ENCODE measurements at regions not wholly inside any gene's neighbourhood (a gene's known extent, or its start where the extent isn't known, plus 50 kb on each side); places are given as distances from the start of the nearest gene placed in this dataset.

GRCh38 chr6:113127786-113128419 is 729.2 kb upstream of the MARCKS start:
- no peaks in the 10 kb centered on the region for H3K27me3 ChIP-seq (ENCODE audit: low read depth)
- H3K4me3 ChIP-seq, result no peak overlapping the region
- DNase-seq (no peak), ATAC-seq (no peak)
- H3K4me1 ChIP-seq, result no peaks in the 10 kb centered on the region
- intact Hi-C loops (cut with DNase I), result no loop called here
- TF ChIP-seq, protein P1, sequence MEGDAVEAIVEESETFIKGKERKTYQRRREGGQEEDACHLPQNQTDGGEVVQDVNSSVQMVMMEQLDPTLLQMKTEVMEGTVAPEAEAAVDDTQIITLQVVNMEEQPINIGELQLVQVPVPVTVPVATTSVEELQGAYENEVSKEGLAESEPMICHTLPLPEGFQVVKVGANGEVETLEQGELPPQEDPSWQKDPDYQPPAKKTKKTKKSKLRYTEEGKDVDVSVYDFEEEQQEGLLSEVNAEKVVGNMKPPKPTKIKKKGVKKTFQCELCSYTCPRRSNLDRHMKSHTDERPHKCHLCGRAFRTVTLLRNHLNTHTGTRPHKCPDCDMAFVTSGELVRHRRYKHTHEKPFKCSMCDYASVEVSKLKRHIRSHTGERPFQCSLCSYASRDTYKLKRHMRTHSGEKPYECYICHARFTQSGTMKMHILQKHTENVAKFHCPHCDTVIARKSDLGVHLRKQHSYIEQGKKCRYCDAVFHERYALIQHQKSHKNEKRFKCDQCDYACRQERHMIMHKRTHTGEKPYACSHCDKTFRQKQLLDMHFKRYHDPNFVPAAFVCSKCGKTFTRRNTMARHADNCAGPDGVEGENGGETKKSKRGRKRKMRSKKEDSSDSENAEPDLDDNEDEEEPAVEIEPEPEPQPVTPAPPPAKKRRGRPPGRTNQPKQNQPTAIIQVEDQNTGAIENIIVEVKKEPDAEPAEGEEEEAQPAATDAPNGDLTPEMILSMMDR (IDR thresholded peaks at IDR 0.05), result no peak
- H3K9me3 ChIP-seq, result no peaks in the 10 kb centered on the region
- no peak overlapping the region for H3K27ac ChIP-seq
- H3K36me3 ChIP-seq, result no peaks in the 10 kb centered on the region

- Histone ChIP-seq H3K9me3 (no peaks in the 10 kb centered on the region), H3K27me3 (ENCODE audit: low read depth) (no peaks in the 10 kb centered on the region), H3K27ac (no peak overlapping the region), H3K4me1 (no peaks in the 10 kb centered on the region), H3K4me3 (no peak overlapping the region), H3K36me3 (no peaks in the 10 kb centered on the region)
- ATAC-seq (no peak), DNase-seq (no peak)
- TF ChIP-seq, protein P1 (IDR thresholded peaks at IDR 0.05), result no peak
- intact Hi-C loops (cut with DNase I), result no loop called here
Observed at GRCh38 chr6:113128661-113129060, 728.5 kb upstream of the MARCKS start.

DNA sequence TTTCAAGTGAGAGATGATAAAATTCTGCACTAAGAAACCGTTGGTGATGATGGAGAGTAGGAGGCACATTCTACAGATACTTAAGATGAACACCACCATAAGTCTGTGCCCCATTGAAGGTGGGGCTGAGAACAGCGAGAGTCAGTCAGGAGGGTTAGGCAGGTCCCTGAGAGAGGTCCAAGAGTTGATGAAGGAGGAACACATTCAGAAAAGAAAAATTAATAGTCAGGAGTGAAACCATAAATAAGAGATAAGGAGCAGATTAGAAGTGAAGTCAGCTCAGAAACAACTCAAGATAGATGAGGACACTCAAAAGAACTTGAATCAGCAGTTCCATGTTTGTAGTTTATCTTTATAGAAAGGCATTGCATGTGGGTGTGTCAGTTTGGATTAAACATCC is 727.2 kb upstream of the MARCKS start:
- Histone ChIP-seq H3K27ac (no peak overlapping the region), H3K4me3 (no peak overlapping the region), H3K36me3 (no peaks in the 10 kb centered on the region), H3K27me3 (ENCODE audit: low read depth) (no peaks in the 10 kb centered on the region), H3K9me3 (no peaks in the 10 kb centered on the region), H3K4me1 (no peaks in the 10 kb centered on the region)
- intact Hi-C loops (cut with DNase I), result no loop called here
- TF ChIP-seq, protein P1 (IDR thresholded peaks at IDR 0.05), result no peak
- no peak for ATAC-seq
- DNase-seq, result no peak

DNA sequence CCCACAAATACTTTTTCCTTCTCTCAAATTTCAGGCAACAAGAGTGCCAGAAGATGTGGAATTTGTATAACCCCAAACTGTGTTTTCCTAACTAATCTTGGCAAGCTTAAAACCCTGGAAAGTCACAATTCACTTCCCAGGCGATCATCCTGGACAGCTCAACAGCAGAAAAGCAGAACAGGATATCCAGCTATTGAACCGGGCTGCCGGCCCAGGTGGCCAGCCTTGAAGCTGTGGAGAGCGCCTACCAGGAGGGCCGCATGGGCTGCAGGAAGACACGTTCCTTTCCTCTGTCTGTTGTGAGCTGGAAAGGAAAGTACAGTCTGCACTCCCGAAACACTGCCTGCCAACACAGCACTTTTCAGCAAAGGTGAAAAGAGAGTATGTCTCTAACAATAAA is 719.7 kb upstream of the MARCKS start:
- no peak for DNase-seq
- Histone ChIP-seq H3K4me3 (no peak overlapping the region), H3K27me3 (ENCODE audit: low read depth) (no peaks in the 10 kb centered on the region), H3K9me3 (no peaks in the 10 kb centered on the region), H3K36me3 (no peaks in the 10 kb centered on the region), H3K4me1 (no peaks in the 10 kb centered on the region), H3K27ac (no peak overlapping the region)
- ATAC-seq, result no peak
- intact Hi-C loops (cut with DNase I), result no loop called here
- TF ChIP-seq, protein P1 (IDR thresholded peaks at IDR 0.05), result no peak

DNA sequence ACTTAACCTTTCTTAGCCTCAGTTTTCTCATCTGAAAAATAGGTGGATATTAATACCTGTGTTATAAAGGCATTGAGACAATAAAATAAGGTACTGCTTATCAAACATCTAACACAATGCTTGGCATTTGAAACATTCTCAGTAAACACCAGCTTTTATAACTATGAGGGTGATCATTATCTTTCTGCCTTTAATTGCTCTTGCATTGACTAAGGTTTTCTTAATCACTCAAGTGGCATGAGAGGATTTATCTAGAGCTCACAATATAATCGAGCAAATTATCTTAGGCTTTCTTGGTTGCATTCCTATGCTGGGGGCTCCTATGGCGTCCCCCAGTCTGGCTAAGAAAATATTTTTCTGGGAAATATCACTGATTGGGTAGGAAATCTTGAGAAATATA is 716.4 kb upstream of the MARCKS start:
- Histone ChIP-seq H3K27ac (no peak overlapping the region), H3K27me3 (ENCODE audit: low read depth) (no peaks in the 10 kb centered on the region), H3K9me3 (no peaks in the 10 kb centered on the region), H3K4me3 (no peak overlapping the region), H3K36me3 (no peaks in the 10 kb centered on the region), H3K4me1 (no peaks in the 10 kb centered on the region)
- intact Hi-C loops (cut with DNase I), result no loop called here
- DNase-seq, result no peak
- TF ChIP-seq, protein P1 (IDR thresholded peaks at IDR 0.05), result no peak
- no peak for ATAC-seq
